ENCODE measurements at regions not wholly inside any gene's neighbourhood (a gene's known extent, or its start where the extent isn't known, plus 50 kb on each side); places are given as distances from the start of the nearest gene placed in this dataset.

- no peak overlapping the region for H3K27ac ChIP-seq (ENCODE audit: low read depth in 2 of 2, low read length in 2 of 2)
- intact Hi-C loops (cut with DNase I) = no loop called here
- no peak for DNase-seq
- H3K27me3 ChIP-seq (ENCODE audit: control insufficient read depth, insufficient read depth, low read length) = no peaks in the 10 kb centered on the region
- no peaks in the 10 kb centered on the region for H3K9me3 ChIP-seq (ENCODE audit: control insufficient read depth in 2 of 3, insufficient read depth in 1 of 3, low read length in 3 of 3)
- FAIRE-seq = no peak
- H3K4me1 ChIP-seq (ENCODE audit: control insufficient read depth in 2 of 3, insufficient read depth in 2 of 3, low read depth in 1 of 3, low read length in 3 of 3) = no peaks in the 10 kb centered on the region
- H3K9ac ChIP-seq (ENCODE audit: low read length in 3 of 3) = no peak overlapping the region
- H3K4me3 ChIP-seq (ENCODE audit: low read length in 3 of 3) = no peak overlapping the region
- H3K36me3 ChIP-seq (ENCODE audit: control insufficient read depth in 2 of 3, insufficient read depth in 3 of 3, low read length in 3 of 3) = no peaks in the 10 kb centered on the region
- no peak for TF ChIP-seq CTCF (IDR thresholded peaks at IDR 0.05; ENCODE audit: borderline replicate concordance, extremely low read depth, insufficient read depth)
Measured at GRCh38 chr9:99633265-99633664, 188.4 kb upstream of the NR4A3 start.

DNA sequence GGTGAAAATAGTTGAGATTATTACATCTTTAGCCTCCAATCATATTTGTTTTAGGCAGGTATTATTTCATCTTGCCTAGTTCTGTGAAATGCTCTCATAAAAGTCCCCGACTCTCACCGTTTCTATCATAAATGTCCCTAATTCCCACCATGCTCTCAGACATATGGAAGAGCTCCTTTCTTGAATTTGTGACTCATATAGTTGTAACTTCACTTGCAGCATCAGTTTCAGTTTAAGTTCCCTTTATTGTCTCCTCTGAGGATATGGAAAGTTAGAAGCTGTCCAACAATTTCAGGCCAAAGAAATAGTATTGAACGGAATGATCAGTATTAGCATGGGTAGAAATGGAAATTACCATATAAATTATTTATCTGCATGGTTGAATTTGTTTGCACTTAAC lies 187.5 kb upstream of the NR4A3 start:
- H3K4me3 ChIP-seq (ENCODE audit: low read length in 3 of 3) = no peak overlapping the region
- no peak for DNase-seq
- no peak overlapping the region for H3K9ac ChIP-seq (ENCODE audit: low read length in 3 of 3)
- no peaks in the 10 kb centered on the region for H3K36me3 ChIP-seq (ENCODE audit: control insufficient read depth in 2 of 3, insufficient read depth in 3 of 3, low read length in 3 of 3)
- TF ChIP-seq CTCF (IDR thresholded peaks at IDR 0.05; ENCODE audit: borderline replicate concordance, extremely low read depth, insufficient read depth) = no peak
- no peak for FAIRE-seq
- intact Hi-C loops (cut with DNase I) = no loop called here
- H3K27ac ChIP-seq (ENCODE audit: low read depth in 2 of 2, low read length in 2 of 2) = no peak overlapping the region
- H3K27me3 ChIP-seq (ENCODE audit: control insufficient read depth, insufficient read depth, low read length) = no peaks in the 10 kb centered on the region
- no peaks in the 10 kb centered on the region for H3K9me3 ChIP-seq (ENCODE audit: control insufficient read depth in 2 of 3, insufficient read depth in 1 of 3, low read length in 3 of 3)
- no peaks in the 10 kb centered on the region for H3K4me1 ChIP-seq (ENCODE audit: control insufficient read depth in 2 of 3, insufficient read depth in 2 of 3, low read depth in 1 of 3, low read length in 3 of 3)

GRCh38 chr9:99635032-99635431 lies 186.7 kb upstream of the NR4A3 start:
- no peak overlapping the region for H3K27ac ChIP-seq (ENCODE audit: low read depth in 2 of 2, low read length in 2 of 2)
- H3K4me3 ChIP-seq (ENCODE audit: low read length in 3 of 3) = no peak overlapping the region
- H3K9ac ChIP-seq (ENCODE audit: low read length in 3 of 3) = no peak overlapping the region
- no peaks in the 10 kb centered on the region for H3K36me3 ChIP-seq (ENCODE audit: control insufficient read depth in 2 of 3, insufficient read depth in 3 of 3, low read length in 3 of 3)
- no peaks in the 10 kb centered on the region for H3K9me3 ChIP-seq (ENCODE audit: control insufficient read depth in 2 of 3, insufficient read depth in 1 of 3, low read length in 3 of 3)
- TF ChIP-seq CTCF (IDR thresholded peaks at IDR 0.05; ENCODE audit: borderline replicate concordance, extremely low read depth, insufficient read depth) = no peak
- FAIRE-seq = no peak
- no peak for DNase-seq
- intact Hi-C loops (cut with DNase I) = no loop called here
- no peaks in the 10 kb centered on the region for H3K27me3 ChIP-seq (ENCODE audit: control insufficient read depth, insufficient read depth, low read length)
- no peaks in the 10 kb centered on the region for H3K4me1 ChIP-seq (ENCODE audit: control insufficient read depth in 2 of 3, insufficient read depth in 2 of 3, low read depth in 1 of 3, low read length in 3 of 3)

GRCh38 chr9:99637641-99638040 lies 184.0 kb upstream of the NR4A3 start:
- Histone ChIP-seq H3K36me3 (ENCODE audit: control insufficient read depth in 2 of 3, insufficient read depth in 3 of 3, low read length in 3 of 3) (no peaks in the 10 kb centered on the region), H3K9me3 (ENCODE audit: control insufficient read depth in 2 of 3, insufficient read depth in 1 of 3, low read length in 3 of 3) (no peaks in the 10 kb centered on the region), H3K27me3 (ENCODE audit: control insufficient read depth, insufficient read depth, low read length) (no peaks in the 10 kb centered on the region), H3K9ac (ENCODE audit: low read length in 3 of 3) (no peak overlapping the region), H3K4me3 (ENCODE audit: low read length in 3 of 3) (no peak overlapping the region), H3K27ac (ENCODE audit: low read depth in 2 of 2, low read length in 2 of 2) (no peak overlapping the region), H3K4me1 (ENCODE audit: control insufficient read depth in 2 of 3, insufficient read depth in 2 of 3, low read depth in 1 of 3, low read length in 3 of 3) (no peaks in the 10 kb centered on the region)
- intact Hi-C loops (cut with DNase I) = no loop called here
- FAIRE-seq (no peak), DNase-seq (no peak)
- no peak for TF ChIP-seq CTCF (IDR thresholded peaks at IDR 0.05; ENCODE audit: borderline replicate concordance, extremely low read depth, insufficient read depth)

Measured in kidney (tissue), 13 donors.